Epithelial cell of proximal tubule (primary cell): ENCODE measurements at regions not wholly inside any gene's neighbourhood (a gene's known extent, or its start where the extent isn't known, plus 50 kb on each side); places are given as distances from the start of the nearest gene placed in this dataset.

ENCODE experiments used
- DNase-seq: peaks from one replicate; pipeline ENCODE4 v3.0.0-alpha.2; 2011; ENCODE audit warnings: low read depth
- H3K4me3 ChIP-seq: 2 replicates; pipeline ENCODE4 v1.5.1; 2011; ENCODE audit warnings: low read depth, mild to moderate bottlenecking, low read length
- TF ChIP-seq, protein P1 (sequence below): conservative IDR thresholded peaks from 2 replicates; pipeline ENCODE4 v1.5.1; 2012; ENCODE audit warnings: low read depth, mild to moderate bottlenecking, low read length

DNA sequence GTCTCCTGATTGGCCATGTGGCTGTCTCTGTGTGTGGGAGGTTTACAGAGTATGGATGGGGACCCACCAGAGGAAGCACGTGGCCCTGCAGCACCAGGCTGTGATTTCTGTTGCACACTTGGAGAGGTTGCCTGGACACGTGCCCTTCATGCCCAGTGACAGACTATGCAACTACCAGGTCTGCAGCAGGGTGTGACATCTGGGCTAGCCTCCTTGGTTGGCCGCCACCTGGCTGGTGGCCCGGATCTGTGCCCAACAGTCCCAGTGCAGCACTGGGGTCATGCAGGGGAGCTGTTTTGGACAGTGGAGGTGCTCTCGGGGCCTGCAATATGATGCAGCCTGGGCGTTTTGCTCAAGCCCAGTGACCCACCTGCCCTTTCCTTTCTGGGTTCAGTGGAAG, 212.5 kb downstream of the UBE3A start:
- TF ChIP-seq, protein P1, sequence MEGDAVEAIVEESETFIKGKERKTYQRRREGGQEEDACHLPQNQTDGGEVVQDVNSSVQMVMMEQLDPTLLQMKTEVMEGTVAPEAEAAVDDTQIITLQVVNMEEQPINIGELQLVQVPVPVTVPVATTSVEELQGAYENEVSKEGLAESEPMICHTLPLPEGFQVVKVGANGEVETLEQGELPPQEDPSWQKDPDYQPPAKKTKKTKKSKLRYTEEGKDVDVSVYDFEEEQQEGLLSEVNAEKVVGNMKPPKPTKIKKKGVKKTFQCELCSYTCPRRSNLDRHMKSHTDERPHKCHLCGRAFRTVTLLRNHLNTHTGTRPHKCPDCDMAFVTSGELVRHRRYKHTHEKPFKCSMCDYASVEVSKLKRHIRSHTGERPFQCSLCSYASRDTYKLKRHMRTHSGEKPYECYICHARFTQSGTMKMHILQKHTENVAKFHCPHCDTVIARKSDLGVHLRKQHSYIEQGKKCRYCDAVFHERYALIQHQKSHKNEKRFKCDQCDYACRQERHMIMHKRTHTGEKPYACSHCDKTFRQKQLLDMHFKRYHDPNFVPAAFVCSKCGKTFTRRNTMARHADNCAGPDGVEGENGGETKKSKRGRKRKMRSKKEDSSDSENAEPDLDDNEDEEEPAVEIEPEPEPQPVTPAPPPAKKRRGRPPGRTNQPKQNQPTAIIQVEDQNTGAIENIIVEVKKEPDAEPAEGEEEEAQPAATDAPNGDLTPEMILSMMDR, result no peak
- no peak overlapping the region for H3K4me3 ChIP-seq
- no peak for DNase-seq

DNA sequence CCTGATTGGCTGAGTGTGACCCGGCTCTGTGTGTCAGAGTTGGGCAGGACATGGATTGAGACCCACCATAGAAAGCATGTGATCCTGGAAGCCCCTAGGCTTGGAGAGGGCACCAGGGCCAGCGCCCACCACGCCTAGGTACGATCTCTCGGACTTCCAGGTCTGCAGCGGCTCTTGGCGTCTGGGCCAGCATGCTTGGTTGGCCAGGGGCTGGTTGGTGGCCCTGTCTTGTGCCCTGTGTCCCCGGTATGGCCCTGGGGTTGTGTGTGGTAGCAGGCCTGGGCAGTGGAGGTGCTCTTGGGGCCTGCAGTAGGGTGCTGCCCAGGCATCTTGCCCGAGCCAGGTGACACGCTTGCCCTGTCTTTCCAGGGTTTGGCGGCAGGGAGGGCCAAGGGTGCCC, 210.6 kb downstream of the UBE3A start:
- H3K4me3 ChIP-seq, result no peak overlapping the region
- TF ChIP-seq, protein P1, result no peak
- DNase-seq, result no peak

DNA sequence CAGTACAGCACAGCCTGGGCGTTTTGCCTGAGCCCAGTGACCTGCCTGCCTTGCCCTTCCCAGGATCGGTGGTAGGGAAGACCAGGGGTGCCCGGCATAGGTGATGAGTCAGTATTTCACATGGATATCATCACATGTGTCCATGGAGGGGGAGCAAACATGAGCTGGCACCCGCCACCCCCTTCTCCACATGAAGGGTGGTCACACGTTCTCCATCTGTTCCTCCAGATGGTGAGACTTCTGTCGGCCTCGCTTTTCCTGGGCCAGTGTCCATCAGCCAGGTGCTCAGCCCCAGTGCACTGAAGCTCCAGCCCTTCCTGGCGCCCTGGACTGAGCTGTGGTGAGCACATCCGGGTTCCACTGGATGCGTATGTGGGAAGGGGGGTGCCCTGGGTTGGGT, 208.4 kb downstream of the UBE3A start:
- TF ChIP-seq, protein P1, result no peak
- no peak overlapping the region for H3K4me3 ChIP-seq
- DNase-seq, result no peak

DNA sequence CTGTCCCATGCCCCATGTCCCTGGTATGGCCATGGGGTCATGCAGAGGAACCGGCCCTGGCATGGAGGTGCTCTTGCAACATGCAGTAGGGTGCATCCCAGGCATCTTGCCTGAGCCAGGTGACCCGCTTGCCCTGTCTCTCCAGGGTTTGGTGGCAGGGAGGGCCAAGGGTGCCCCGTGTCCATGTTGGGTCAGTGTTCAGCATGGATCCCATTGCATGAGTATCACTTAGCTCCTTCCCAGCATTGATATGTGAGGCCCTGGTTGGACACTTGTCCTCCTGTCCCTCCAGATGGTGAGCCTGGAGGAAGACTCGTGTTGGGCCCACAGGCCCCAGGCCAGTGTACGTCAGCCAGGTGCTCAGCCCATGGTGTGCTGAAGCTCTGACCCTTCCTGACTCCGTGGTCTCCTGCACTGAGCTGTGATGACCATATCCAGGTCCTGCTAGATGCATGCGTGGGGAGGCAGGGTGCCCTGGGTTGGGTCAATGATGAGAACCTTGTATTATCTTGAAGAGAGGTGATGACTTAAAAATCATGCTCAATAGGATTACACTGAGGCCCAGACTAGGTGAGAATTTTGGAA, 205.0 kb downstream of the UBE3A start:
- TF ChIP-seq, protein P1, result no peak
- H3K4me3 ChIP-seq, result no peak overlapping the region
- DNase-seq, result no peak

DNA sequence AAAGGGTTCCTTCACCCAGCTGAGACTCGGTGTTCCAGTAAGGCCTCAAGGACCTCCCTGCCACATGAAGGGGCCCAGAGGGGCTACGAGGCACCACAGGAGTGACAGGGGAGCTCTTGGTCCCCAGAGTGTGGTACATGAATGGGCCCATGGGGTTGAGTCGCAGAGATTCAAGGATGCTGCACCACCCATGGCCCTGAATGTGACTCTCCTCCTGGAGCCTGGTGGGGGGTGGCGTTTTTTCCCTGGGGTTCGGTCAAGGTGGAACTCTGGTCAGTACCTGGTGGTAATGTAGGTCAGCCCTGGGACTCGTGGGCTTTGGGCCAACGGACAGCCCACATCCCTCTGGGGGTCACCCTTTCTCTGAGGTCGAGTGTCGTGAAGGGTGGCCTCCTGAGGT, 204.0 kb downstream of the UBE3A start:
- no peak overlapping the region for H3K4me3 ChIP-seq
- no peak for DNase-seq
- TF ChIP-seq, protein P1, result no peak

DNA sequence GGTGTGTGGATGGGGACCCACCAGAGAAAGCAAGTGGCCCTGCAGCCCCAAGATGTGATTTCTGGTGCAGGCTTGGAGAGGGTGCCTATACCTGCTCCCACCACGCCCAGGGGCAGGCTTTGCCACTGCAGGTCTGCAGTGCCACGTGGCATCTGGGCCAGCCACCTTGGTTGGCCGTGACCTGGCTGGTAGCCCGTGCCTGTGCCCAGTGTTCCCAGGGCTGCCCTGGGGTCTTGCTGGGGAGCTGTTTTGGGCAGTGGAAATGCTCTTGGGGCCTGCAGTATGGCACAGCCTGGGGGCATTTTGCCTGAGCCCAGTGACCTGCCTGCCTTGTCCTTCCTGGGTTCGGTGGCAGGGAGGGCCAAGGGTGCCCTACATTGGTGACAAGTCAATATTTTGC, 203.4 kb downstream of the UBE3A start:
- TF ChIP-seq, protein P1, result no peak
- H3K4me3 ChIP-seq, result no peak overlapping the region
- DNase-seq, result no peak

DNA sequence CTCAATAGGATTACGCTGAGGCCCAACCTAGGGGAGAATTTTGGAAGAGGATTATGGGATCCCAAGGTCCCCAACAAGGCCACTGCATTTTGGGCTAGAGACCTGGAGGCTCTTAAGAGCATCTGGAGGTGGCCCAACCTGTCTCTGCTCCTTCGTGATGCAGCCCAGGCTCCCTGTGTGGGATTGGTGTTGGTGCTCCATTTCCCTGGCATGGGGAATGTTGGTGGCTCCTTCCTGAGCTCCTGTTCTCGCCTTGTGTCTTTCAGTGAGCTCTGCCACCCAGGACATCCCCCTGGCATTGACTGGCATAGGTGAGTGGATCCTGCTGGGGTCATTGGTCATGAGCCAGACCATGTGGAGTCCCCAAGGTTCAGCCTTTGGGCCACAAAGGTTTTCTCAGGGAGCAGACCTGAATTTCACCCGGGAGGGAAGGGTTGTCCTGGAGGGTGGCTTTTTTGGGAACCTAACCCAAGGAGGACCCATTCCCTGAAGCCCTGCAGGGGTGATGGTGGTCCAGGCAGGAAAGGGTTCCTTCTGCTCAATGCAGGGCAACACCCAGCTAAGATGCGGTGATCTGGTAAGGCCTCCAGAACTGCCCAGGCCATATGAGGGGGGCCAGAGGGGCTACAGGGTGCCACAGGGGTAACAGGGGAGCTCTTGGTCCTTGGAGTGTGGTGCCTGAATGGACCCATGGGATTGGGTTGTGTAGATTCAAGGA, 202.5 kb downstream of the UBE3A start:
- DNase-seq, result no peak
- TF ChIP-seq, protein P1, result no peak
- no peak overlapping the region for H3K4me3 ChIP-seq
